ENCODE measurements at regions not wholly inside any gene's neighbourhood (a gene's known extent, or its start where the extent isn't known, plus 50 kb on each side); places are given as distances from the start of the nearest gene placed in this dataset.

GRCh38 chr10:100660945-100661344 lies 84.4 kb upstream of the PAX2 start:
- no peaks in the 10 kb centered on the region for H4K20me1 ChIP-seq (ENCODE audit: insufficient read depth, low read length)
- DNase-seq (ENCODE audit: low spot score) = no peak
- H3K4me3 ChIP-seq (ENCODE audit: low read depth, low read length, poor library complexity, severe bottlenecking) = no peak overlapping the region
- ChIA-PET CTCF (ENCODE audit: unreplicated experiment) (no interaction called here), POLR2A (no interaction called here)
- no TSS peak for BruUV-seq (replicated peaks)
- H2AFZ ChIP-seq (ENCODE audit: low read length) = no peak overlapping the region
- no peaks in the 10 kb centered on the region for H3K4me1 ChIP-seq (ENCODE audit: insufficient read depth, low read length, poor library complexity, severe bottlenecking)
- H3K79me2 ChIP-seq (ENCODE audit: insufficient read depth, low read depth, low read length) = no peaks in the 10 kb centered on the region
- no peak overlapping the region for H3K4me2 ChIP-seq (ENCODE audit: low read length)
- intact Hi-C loops (cut with micrococcal nuclease; ENCODE audit: unreplicated experiment) = no loop called here
- H3K27ac ChIP-seq (ENCODE audit: low read depth, low read length, poor library complexity, severe bottlenecking) = no peak overlapping the region
- H3K36me3 ChIP-seq (ENCODE audit: insufficient read depth, low read length) = no peaks in the 10 kb centered on the region
- TF ChIP-seq EZH2phosphoT487 (IDR thresholded peaks at IDR 0.05; ENCODE audit: borderline replicate concordance, low read depth, low read length) (no peak), CTCF (conservative IDR thresholded peaks at IDR 0.05; ENCODE audit: low read length) (no peak)
- no peaks in the 10 kb centered on the region for H3K9me2 ChIP-seq (ENCODE audit: insufficient read depth, low read length)
- no peaks in the 10 kb centered on the region for H3K9me3 ChIP-seq (ENCODE audit: low read length)

- DNase-seq (ENCODE audit: low spot score) = no peak
- Histone ChIP-seq H3K4me1 (ENCODE audit: insufficient read depth, low read length, poor library complexity, severe bottlenecking) (no peaks in the 10 kb centered on the region), H3K9me3 (ENCODE audit: low read length) (no peaks in the 10 kb centered on the region), H3K9me2 (ENCODE audit: insufficient read depth, low read length) (no peaks in the 10 kb centered on the region), H3K4me3 (ENCODE audit: low read depth, low read length, poor library complexity, severe bottlenecking) (no peak overlapping the region), H3K36me3 (ENCODE audit: insufficient read depth, low read length) (no peaks in the 10 kb centered on the region), H3K4me2 (ENCODE audit: low read length) (no peak overlapping the region), H3K27ac (ENCODE audit: low read depth, low read length, poor library complexity, severe bottlenecking) (no peak overlapping the region), H4K20me1 (ENCODE audit: insufficient read depth, low read length) (no peaks in the 10 kb centered on the region), H3K79me2 (ENCODE audit: insufficient read depth, low read depth, low read length) (no peaks in the 10 kb centered on the region), H2AFZ (ENCODE audit: low read length) (no peak overlapping the region)
- CTCF ChIA-PET (ENCODE audit: unreplicated experiment) = no interaction called here
- intact Hi-C loops (cut with micrococcal nuclease; ENCODE audit: unreplicated experiment) = no loop called here
- TF ChIP-seq CTCF (conservative IDR thresholded peaks at IDR 0.05; ENCODE audit: low read length) = no peak
- no peak for TF ChIP-seq EZH2phosphoT487 (IDR thresholded peaks at IDR 0.05; ENCODE audit: borderline replicate concordance, low read depth, low read length)
- no TSS peak for BruUV-seq (replicated peaks)
- POLR2A ChIA-PET = no interaction called here
Observed at GRCh38 chr10:100661520-100661919, 83.9 kb upstream of the PAX2 start.

DNA sequence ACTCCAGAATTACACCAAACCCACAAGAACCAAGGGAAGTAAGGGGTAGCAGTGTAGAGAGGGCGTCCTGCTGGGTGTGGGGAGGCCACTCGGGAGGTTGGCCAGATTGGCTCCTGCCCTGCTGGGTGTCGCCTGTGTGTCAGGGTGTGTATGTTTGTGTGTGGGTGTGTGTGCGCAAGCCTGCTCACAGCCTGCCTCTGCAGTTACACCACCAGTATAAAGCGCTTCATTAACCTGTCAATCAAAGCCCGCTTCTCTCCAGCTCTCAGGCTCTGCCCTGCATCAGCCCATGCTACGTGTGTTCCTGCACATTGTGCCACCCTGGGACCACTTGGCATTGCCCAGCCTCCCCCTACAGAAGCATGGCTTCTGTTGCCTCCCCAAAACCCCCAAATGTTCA lies 83.3 kb upstream of the PAX2 start:
- H2AFZ ChIP-seq (ENCODE audit: low read length) = no peak overlapping the region
- no peaks in the 10 kb centered on the region for H4K20me1 ChIP-seq (ENCODE audit: insufficient read depth, low read length)
- no peaks in the 10 kb centered on the region for H3K36me3 ChIP-seq (ENCODE audit: insufficient read depth, low read length)
- no TSS peak for BruUV-seq (replicated peaks)
- H3K79me2 ChIP-seq (ENCODE audit: insufficient read depth, low read depth, low read length) = no peaks in the 10 kb centered on the region
- H3K4me1 ChIP-seq (ENCODE audit: insufficient read depth, low read length, poor library complexity, severe bottlenecking) = no peaks in the 10 kb centered on the region
- DNase-seq (ENCODE audit: low spot score) = no peak
- H3K9me3 ChIP-seq (ENCODE audit: low read length) = no peaks in the 10 kb centered on the region
- H3K27ac ChIP-seq (ENCODE audit: low read depth, low read length, poor library complexity, severe bottlenecking) = no peak overlapping the region
- intact Hi-C loops (cut with micrococcal nuclease; ENCODE audit: unreplicated experiment) = no loop called here
- CTCF ChIA-PET (ENCODE audit: unreplicated experiment) = no interaction called here
- no peak overlapping the region for H3K4me2 ChIP-seq (ENCODE audit: low read length)
- H3K4me3 ChIP-seq (ENCODE audit: low read depth, low read length, poor library complexity, severe bottlenecking) = no peak overlapping the region
- POLR2A ChIA-PET = no interaction called here
- no peaks in the 10 kb centered on the region for H3K9me2 ChIP-seq (ENCODE audit: insufficient read depth, low read length)
- TF ChIP-seq EZH2phosphoT487 (IDR thresholded peaks at IDR 0.05; ENCODE audit: borderline replicate concordance, low read depth, low read length) (no peak), CTCF (conservative IDR thresholded peaks at IDR 0.05; ENCODE audit: low read length) (no peak)

All from OCI-LY7 (cell line).